ENCODE measurements at regions not wholly inside any gene's neighbourhood (a gene's known extent, or its start where the extent isn't known, plus 50 kb on each side); places are given as distances from the start of the nearest gene placed in this dataset.
"Not testable (repeated sequence)": the region's sequence is repeated elsewhere in the genome, so short reads cannot be mapped to it uniquely, and the experiment has no call there.

DNA sequence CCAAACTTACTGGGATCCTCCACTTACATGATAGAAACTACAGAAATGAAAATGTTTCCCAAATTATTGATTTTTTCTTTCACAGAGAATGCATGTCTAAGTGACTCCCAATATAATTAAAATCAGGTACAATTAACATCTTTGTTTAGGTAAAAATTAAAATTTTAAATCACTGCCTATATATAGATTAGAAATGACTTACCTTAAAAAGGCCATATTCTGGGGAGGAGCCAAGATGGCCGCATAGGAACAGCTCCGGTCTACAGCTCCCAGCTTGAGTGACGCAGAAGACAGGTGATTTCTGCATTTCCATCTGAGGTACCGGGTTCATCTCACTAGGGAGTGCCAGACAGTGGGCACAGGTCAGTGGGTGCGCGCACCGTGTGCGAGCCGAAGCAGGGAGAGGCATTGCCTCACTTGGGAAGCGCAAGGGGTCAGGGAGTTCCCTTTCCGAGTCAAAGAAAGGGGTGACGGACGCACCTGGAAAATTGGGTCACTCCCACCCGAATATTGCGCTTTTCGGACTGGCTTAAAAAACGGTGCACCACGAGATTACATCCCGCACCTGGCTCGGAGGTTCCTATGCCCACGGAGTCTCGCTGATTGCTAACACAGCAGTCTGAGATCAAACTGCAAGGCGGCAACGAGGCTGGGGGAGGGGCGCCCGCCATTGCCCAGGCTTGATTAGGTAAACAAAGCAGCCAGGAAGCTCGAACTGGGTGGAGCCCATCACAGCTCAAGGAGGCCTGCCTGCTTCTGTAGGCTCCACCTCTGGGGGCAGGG, 757.9 kb downstream of the C4orf33 start:
- TF ChIP-seq, protein P1, sequence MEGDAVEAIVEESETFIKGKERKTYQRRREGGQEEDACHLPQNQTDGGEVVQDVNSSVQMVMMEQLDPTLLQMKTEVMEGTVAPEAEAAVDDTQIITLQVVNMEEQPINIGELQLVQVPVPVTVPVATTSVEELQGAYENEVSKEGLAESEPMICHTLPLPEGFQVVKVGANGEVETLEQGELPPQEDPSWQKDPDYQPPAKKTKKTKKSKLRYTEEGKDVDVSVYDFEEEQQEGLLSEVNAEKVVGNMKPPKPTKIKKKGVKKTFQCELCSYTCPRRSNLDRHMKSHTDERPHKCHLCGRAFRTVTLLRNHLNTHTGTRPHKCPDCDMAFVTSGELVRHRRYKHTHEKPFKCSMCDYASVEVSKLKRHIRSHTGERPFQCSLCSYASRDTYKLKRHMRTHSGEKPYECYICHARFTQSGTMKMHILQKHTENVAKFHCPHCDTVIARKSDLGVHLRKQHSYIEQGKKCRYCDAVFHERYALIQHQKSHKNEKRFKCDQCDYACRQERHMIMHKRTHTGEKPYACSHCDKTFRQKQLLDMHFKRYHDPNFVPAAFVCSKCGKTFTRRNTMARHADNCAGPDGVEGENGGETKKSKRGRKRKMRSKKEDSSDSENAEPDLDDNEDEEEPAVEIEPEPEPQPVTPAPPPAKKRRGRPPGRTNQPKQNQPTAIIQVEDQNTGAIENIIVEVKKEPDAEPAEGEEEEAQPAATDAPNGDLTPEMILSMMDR (tag by site-specific recombination; IDR thresholded peaks at IDR 0.05): not testable (repeated sequence)
- not testable (repeated sequence) for TF ChIP-seq TCF7L2 (IDR thresholded peaks at IDR 0.05; ENCODE audit: borderline replicate concordance, low read depth, low read length); SALL2 (tag by site-specific recombination; IDR thresholded peaks at IDR 0.05; ENCODE audit: borderline replicate concordance); ZNF449 (tag by site-specific recombination; IDR thresholded peaks at IDR 0.05); ZNF350 (tag by site-specific recombination; IDR thresholded peaks at IDR 0.05); ZNF571 (tag by site-specific recombination; IDR thresholded peaks at IDR 0.05)
- TF ChIP-seq, protein P2, sequence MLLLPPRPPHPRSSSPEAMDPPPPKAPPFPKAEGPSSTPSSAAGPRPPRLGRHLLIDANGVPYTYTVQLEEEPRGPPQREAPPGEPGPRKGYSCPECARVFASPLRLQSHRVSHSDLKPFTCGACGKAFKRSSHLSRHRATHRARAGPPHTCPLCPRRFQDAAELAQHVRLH (tag by site-specific recombination; IDR thresholded peaks at IDR 0.05): not testable (repeated sequence)
- TF ChIP-seq, protein P3, sequence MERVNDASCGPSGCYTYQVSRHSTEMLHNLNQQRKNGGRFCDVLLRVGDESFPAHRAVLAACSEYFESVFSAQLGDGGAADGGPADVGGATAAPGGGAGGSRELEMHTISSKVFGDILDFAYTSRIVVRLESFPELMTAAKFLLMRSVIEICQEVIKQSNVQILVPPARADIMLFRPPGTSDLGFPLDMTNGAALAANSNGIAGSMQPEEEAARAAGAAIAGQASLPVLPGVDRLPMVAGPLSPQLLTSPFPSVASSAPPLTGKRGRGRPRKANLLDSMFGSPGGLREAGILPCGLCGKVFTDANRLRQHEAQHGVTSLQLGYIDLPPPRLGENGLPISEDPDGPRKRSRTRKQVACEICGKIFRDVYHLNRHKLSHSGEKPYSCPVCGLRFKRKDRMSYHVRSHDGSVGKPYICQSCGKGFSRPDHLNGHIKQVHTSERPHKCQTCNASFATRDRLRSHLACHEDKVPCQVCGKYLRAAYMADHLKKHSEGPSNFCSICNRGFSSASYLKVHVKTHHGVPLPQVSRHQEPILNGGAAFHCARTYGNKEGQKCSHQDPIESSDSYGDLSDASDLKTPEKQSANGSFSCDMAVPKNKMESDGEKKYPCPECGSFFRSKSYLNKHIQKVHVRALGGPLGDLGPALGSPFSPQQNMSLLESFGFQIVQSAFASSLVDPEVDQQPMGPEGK (tag by site-specific recombination; IDR thresholded peaks at IDR 0.05): not testable (repeated sequence)

Measured in HEK293 (cell line).